ENCODE measurements at regions not wholly inside any gene's neighbourhood (a gene's known extent, or its start where the extent isn't known, plus 50 kb on each side); places are given as distances from the start of the nearest gene placed in this dataset.

- TF ChIP-seq POLR2AphosphoS5 (IDR thresholded peaks at IDR 0.05; ENCODE audit: borderline replicate concordance, low read depth, low read length) (no peak), FOXP2 (optimal IDR thresholded peaks at IDR 0.05; ENCODE audit: control extremely low read depth, extremely low read length, insufficient read depth) (no peak), EZH2 (IDR thresholded peaks at IDR 0.05) (no peak)
These were observed 183.4 kb downstream of the PTPN11 start for GRCh38 chr12:112602150-112602549.

All from SK-N-MC (cell line).